HEK293 (cell line): ENCODE measurements at regions not wholly inside any gene's neighbourhood (a gene's known extent, or its start where the extent isn't known, plus 50 kb on each side); places are given as distances from the start of the nearest gene placed in this dataset.

Experiments
- CTCF ChIA-PET: fragments of 350-600 bp; formaldehyde crosslinking; extraction: SDS; loops from one replicate; lab custom pipeline; 2021; ENCODE audit warnings: antibody characterized with exemption; lab: Yijun Ruan, JAX
- POLR2A ChIA-PET: fragments of 300-600 bp; formaldehyde crosslinking; extraction: SDS; loops from one replicate; lab custom pipeline; 2020; ENCODE audit warnings: antibody characterized with exemption, inconsistent platforms; lab: Yijun Ruan, JAX
- H3K27ac ChIP-seq: fragments of 200-500 bp; sonication (Bioruptor generic); 2 replicates; pipeline ENCODE4 v1.5.1; 2014; ENCODE audit warnings: low read depth, low read length, control low read depth, inconsistent platforms; ENCODE audit errors: extremely low read depth
- H3K36me3 ChIP-seq, 2 experiments: fragments of 200-500 bp in 1 of 2; sonication (Bioruptor generic) in 1 of 2; 1 replicate in 1 of 2; 2 replicates in 1 of 2; pipeline ENCODE4 v1.5.1; 2014 to 2017; ENCODE audit warnings: inconsistent platforms in 2 of 2, low read length in 2 of 2; ENCODE audit not compliant: control insufficient read depth in 2 of 2, insufficient read depth in 1 of 2
- H3K4me1 ChIP-seq: fragments of 200-500 bp; sonication (Bioruptor generic); 2 replicates; pipeline ENCODE4 v1.5.1; 2014; ENCODE audit warnings: mild to moderate bottlenecking, low read length, inconsistent platforms; ENCODE audit not compliant: control insufficient read depth, insufficient read depth
- H3K4me3 ChIP-seq: 2 replicates; pipeline ENCODE4 v1.5.1; 2011; ENCODE audit warnings: low read depth, mild to moderate bottlenecking, control low read depth, low read length, moderate library complexity
- H3K9me3 ChIP-seq: fragments of 200-500 bp; sonication (Bioruptor generic); 2 replicates; pipeline ENCODE4 v1.5.1; 2014; ENCODE audit warnings: low read depth, low read length, inconsistent platforms; ENCODE audit not compliant: control insufficient read depth, insufficient read depth
- CTCF ChIP-seq: fragments of 450-650 bp; formaldehyde crosslinking; IDR thresholded peaks from 2 replicates; pipeline ENCODE4 v1.5.1; 2016; ENCODE audit warnings: missing biosample characterization, missing genetic modification characterization
- MYNN ChIP-seq: fragments of 450-650 bp; formaldehyde crosslinking; IDR thresholded peaks from 2 replicates; pipeline ENCODE4 v1.5.1; 2016; ENCODE audit warnings: missing biosample characterization, missing genetic modification characterization, borderline replicate concordance
- PATZ1 ChIP-seq: fragments of 450-650 bp; formaldehyde crosslinking; IDR thresholded peaks from 2 replicates; pipeline ENCODE4 v1.5.1; 2016; ENCODE audit warnings: missing biosample characterization, missing genetic modification characterization
- PRDM1 ChIP-seq: fragments of 450-650 bp; formaldehyde crosslinking; IDR thresholded peaks from 2 replicates; pipeline ENCODE4; 2016; ENCODE audit warnings: missing biosample characterization, missing genetic modification characterization
- ZBTB6 ChIP-seq: fragments of 450-650 bp; formaldehyde crosslinking; IDR thresholded peaks from 2 replicates; pipeline ENCODE4 v1.5.1; 2017; ENCODE audit warnings: missing biosample characterization, missing genetic modification characterization
- ZIC2 ChIP-seq: fragments of 450-650 bp; formaldehyde crosslinking; IDR thresholded peaks from 2 replicates; pipeline ENCODE4 v1.5.1; 2016; ENCODE audit warnings: missing biosample characterization, missing genetic modification characterization
- ZNF23 ChIP-seq: fragments of 450-650 bp; formaldehyde crosslinking; IDR thresholded peaks from 2 replicates; pipeline ENCODE4 v1.5.1; 2016; ENCODE audit warnings: missing biosample characterization, missing genetic modification characterization, borderline replicate concordance
- TF ChIP-seq, protein P1 (sequence below): fragments of 450-650 bp; formaldehyde crosslinking; IDR thresholded peaks from 2 replicates; pipeline ENCODE4 v1.5.1; 2016; ENCODE audit warnings: missing biosample characterization, missing genetic modification characterization
- TF ChIP-seq, protein P2 (sequence below): fragments of 450-650 bp; formaldehyde crosslinking; IDR thresholded peaks from 2 replicates; pipeline ENCODE4 v1.5.1; 2016; ENCODE audit warnings: missing biosample characterization, missing genetic modification characterization, low read depth
- TF ChIP-seq, protein P3 (sequence below): fragments of 450-650 bp; formaldehyde crosslinking; IDR thresholded peaks from 2 replicates; pipeline ENCODE4 v1.5.1; 2016; ENCODE audit warnings: missing biosample characterization, missing genetic modification characterization

GRCh38 chr3:64451283-64452012, 226.2 kb upstream of the PRICKLE2 start:
- Histone ChIP-seq H3K36me3 (no peaks in the 10 kb centered on the region), H3K4me3 (no peak overlapping the region), H3K4me1 (no peaks in the 10 kb centered on the region), H3K27ac (no peak overlapping the region), H3K9me3 (no peaks in the 10 kb centered on the region)
- CTCF ChIA-PET: interaction anchor here (0.9 to 2.4 kb wide), 2 partner anchors 12 to 421 kb away, joined by 3 to 11 read pairs; no protein-coding TSS in a partner anchor
- TF ChIP-seq, protein P1, sequence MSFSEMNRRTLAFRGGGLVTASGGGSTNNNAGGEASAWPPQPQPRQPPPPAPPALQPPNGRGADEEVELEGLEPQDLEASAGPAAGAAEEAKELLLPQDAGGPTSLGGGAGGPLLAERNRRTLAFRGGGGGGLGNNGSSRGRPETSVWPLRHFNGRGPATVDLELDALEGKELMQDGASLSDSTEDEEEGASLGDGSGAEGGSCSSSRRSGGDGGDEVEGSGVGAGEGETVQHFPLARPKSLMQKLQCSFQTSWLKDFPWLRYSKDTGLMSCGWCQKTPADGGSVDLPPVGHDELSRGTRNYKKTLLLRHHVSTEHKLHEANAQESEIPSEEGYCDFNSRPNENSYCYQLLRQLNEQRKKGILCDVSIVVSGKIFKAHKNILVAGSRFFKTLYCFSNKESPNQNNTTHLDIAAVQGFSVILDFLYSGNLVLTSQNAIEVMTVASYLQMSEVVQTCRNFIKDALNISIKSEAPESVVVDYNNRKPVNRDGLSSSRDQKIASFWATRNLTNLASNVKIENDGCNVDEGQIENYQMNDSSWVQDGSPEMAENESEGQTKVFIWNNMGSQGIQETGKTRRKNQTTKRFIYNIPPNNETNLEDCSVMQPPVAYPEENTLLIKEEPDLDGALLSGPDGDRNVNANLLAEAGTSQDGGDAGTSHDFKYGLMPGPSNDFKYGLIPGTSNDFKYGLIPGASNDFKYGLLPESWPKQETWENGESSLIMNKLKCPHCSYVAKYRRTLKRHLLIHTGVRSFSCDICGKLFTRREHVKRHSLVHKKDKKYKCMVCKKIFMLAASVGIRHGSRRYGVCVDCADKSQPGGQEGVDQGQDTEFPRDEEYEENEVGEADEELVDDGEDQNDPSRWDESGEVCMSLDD (tag by site-specific recombination): no peak
- no peak for TF ChIP-seq CTCF (tag by site-specific recombination)
- TF ChIP-seq MYNN (tag by site-specific recombination): no peak
- peak; percentile 66 for TF ChIP-seq ZIC2 (tag by site-specific recombination)
- no peak for TF ChIP-seq ZNF23 (tag by site-specific recombination)
- no peak for TF ChIP-seq ZBTB6 (tag by site-specific recombination)
- TF ChIP-seq, protein P2, sequence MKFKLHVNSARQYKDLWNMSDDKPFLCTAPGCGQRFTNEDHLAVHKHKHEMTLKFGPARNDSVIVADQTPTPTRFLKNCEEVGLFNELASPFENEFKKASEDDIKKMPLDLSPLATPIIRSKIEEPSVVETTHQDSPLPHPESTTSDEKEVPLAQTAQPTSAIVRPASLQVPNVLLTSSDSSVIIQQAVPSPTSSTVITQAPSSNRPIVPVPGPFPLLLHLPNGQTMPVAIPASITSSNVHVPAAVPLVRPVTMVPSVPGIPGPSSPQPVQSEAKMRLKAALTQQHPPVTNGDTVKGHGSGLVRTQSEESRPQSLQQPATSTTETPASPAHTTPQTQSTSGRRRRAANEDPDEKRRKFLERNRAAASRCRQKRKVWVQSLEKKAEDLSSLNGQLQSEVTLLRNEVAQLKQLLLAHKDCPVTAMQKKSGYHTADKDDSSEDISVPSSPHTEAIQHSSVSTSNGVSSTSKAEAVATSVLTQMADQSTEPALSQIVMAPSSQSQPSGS (tag by site-specific recombination): 0 out of 2 replicates have a peak, but pooled peaks have one; percentile 7
- no peak for TF ChIP-seq PATZ1 (tag by site-specific recombination)
- POLR2A ChIA-PET: interaction anchor here (0.6 kb wide), 1 partner anchor 199 kb away, joined by 3 read pairs; no protein-coding TSS in a partner anchor

DNA sequence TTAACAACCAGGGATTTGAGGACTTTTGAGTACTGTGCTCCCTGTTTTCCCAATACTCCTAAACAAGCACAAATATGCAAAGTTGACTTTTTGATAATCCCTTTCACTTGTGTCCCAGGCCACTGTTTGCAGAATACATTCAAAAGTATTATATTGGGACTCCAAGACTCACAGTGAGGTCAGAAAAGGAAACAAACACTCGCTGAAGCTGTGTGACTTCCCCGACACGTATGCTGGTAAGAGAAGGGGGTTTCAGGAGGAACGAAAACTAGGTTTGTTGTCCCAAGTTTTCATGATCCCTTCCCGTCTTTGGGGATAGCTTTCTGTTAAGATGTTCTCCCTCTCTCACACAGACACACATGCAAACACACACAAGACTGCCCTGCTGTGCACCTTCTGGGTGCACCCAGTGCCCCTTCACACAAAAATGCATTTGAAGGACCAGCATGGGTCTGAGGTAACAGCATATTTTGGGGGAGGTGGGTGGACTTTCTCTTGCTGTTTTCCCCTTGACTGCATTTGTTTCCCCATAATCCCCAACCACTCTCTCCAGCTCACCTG, 225.2 kb upstream of the PRICKLE2 start:
- H3K4me1 ChIP-seq: no peaks in the 10 kb centered on the region
- POLR2A ChIA-PET: interaction anchor here (0.6 kb wide), 1 partner anchor 200 kb away, joined by 3 read pairs; no protein-coding TSS in a partner anchor

More for the DNA sequence above, 225.2 kb upstream of the PRICKLE2 start:
- no peak overlapping the region for H3K27ac ChIP-seq
- H3K4me3 ChIP-seq: no peak overlapping the region
- CTCF ChIA-PET: interaction anchor here (0.9 to 2.4 kb wide), 2 partner anchors 13 to 420 kb away, joined by 3 to 11 read pairs; no protein-coding TSS in a partner anchor
- no peaks in the 10 kb centered on the region for H3K9me3 ChIP-seq
- TF ChIP-seq, protein P3, sequence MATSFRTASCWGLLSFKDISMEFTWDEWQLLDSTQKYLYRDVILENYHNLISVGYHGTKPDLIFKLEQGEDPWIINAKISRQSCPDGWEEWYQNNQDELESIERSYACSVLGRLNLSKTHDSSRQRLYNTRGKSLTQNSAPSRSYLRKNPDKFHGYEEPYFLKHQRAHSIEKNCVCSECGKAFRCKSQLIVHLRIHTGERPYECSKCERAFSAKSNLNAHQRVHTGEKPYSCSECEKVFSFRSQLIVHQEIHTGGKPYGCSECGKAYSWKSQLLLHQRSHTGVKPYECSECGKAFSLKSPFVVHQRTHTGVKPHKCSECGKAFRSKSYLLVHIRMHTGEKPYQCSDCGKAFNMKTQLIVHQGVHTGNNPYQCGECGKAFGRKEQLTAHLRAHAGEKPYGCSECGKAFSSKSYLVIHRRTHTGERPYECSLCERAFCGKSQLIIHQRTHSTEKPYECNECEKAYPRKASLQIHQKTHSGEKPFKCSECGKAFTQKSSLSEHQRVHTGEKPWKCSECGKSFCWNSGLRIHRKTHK (tag by site-specific recombination): no peak
- TF ChIP-seq PRDM1: peak; percentile 12; the same call in 1 of the 2 replicates
- no peaks in the 10 kb centered on the region for H3K36me3 ChIP-seq
